ENCODE measurements at regions not wholly inside any gene's neighbourhood (a gene's known extent, or its start where the extent isn't known, plus 50 kb on each side); places are given as distances from the start of the nearest gene placed in this dataset.

DNA sequence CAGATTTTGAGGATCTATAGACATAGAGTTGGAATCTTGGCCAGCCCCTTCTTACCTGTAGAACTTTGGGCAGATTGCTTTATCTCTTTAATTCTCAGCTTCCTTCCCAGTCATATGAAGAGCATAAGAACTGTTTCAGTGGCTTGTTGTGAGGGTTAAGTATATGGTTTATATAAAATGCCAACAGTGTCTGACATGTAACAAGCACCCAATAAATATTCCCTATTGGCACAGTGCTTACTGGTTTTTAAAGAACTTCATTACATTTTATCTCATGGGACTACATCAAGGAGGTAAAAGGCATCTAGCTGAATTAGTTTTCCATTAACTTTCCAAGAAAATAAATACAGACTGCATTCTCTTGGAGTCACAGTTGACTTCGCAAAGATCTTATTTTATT, 106.7 kb upstream of the LIMCH1 start:
- H3K4me3 Mint-ChIP-seq = no peak overlapping the region
- no peaks in the 10 kb centered on the region for H3K4me1 Mint-ChIP-seq
- ATAC-seq (no peak), DNase-seq (no peak)
- ChIA-PET CTCF (no interaction called here), POLR2A (no interaction called here)
- peaks cover 0 to 13% (median 0%) of the 10 kb centered on the region in 5 donors for H3K27me3 Mint-ChIP-seq
- Histone ChIP-seq H3K4me3 (ENCODE audit: low read length) (no peak overlapping the region), H3K4me1 (ENCODE audit: control insufficient read depth in 2 of 2, insufficient read depth in 2 of 2, low read length in 2 of 2) (no peaks in the 10 kb centered on the region), H3K27me3 (ENCODE audit: control insufficient read depth in 2 of 2, insufficient read depth in 2 of 2, low read length in 2 of 2) (no peaks in the 10 kb centered on the region), H3K9me3 (ENCODE audit: control insufficient read depth in 2 of 3, low read length in 3 of 3) (peaks cover 0 to 4% (median 0%) of the 10 kb centered on the region in 3 experiments), H3K27ac (ENCODE audit: low read depth, low read length) (no peak overlapping the region), H3K36me3 (ENCODE audit: control insufficient read depth in 2 of 3, insufficient read depth in 3 of 3, low read length in 3 of 3) (no peaks in the 10 kb centered on the region)
- H3K36me3 Mint-ChIP-seq = no peaks in the 10 kb centered on the region
- intact Hi-C loops (cut with micrococcal nuclease) = no loop called here
- no peak overlapping the region for H3K27ac Mint-ChIP-seq
- peaks cover 0 to 15% (median 3%) of the 10 kb centered on the region in 11 donors for H3K9me3 Mint-ChIP-seq

GRCh38 chr4:41432219-41432618, 105.7 kb upstream of the LIMCH1 start:
- Histone ChIP-seq H3K4me1 (ENCODE audit: control insufficient read depth in 2 of 2, insufficient read depth in 2 of 2, low read length in 2 of 2) (no peaks in the 10 kb centered on the region), H3K4me3 (ENCODE audit: low read length) (no peak overlapping the region), H3K27ac (ENCODE audit: low read depth, low read length) (no peak overlapping the region), H3K9me3 (ENCODE audit: control insufficient read depth in 2 of 3, low read length in 3 of 3) (peaks cover 0 to 4% (median 0%) of the 10 kb centered on the region in 3 experiments), H3K36me3 (ENCODE audit: control insufficient read depth in 2 of 3, insufficient read depth in 3 of 3, low read length in 3 of 3) (no peaks in the 10 kb centered on the region), H3K27me3 (ENCODE audit: control insufficient read depth in 2 of 2, insufficient read depth in 2 of 2, low read length in 2 of 2) (no peaks in the 10 kb centered on the region)
- no peak for DNase-seq
- Mint-ChIP-seq H3K9me3 (peaks cover 0 to 15% (median 3%) of the 10 kb centered on the region in 11 donors), H3K27me3 (peaks cover 0 to 13% (median 0%) of the 10 kb centered on the region in 5 donors), H3K4me3 (no peak overlapping the region), H3K27ac (no peak overlapping the region), H3K4me1 (no peaks in the 10 kb centered on the region), H3K36me3 (no peaks in the 10 kb centered on the region)
- intact Hi-C loops (cut with micrococcal nuclease) = no loop called here
- ChIA-PET CTCF (no interaction called here), POLR2A (no interaction called here)
- no peak for ATAC-seq

DNA sequence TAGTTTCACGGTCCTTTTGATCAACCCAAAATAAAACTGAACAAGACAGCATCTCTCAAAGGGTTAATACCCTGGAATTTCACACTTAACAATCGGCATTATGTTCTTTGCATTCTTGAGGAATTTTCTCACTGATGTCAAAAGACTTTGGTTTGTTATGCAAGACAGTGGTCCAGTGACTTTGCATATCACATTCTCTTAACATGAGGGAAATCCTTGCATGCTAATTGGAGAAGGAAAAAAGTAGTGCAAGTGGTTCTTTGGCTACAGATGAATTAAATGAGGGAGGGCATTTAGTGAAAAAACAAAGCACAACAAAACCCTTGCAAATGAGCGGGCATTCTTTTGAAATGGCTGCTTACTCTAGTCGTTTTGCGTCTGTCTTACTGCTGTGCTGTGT, 105.1 kb upstream of the LIMCH1 start:
- H3K27me3 Mint-ChIP-seq = peaks cover 0 to 13% (median 0%) of the 10 kb centered on the region in 5 donors
- no peaks in the 10 kb centered on the region for H3K4me1 ChIP-seq (ENCODE audit: control insufficient read depth in 2 of 2, insufficient read depth in 2 of 2, low read length in 2 of 2)
- POLR2A ChIA-PET = no interaction called here
- intact Hi-C loops (cut with micrococcal nuclease) = no loop called here
- no peaks in the 10 kb centered on the region for H3K4me1 Mint-ChIP-seq
- ATAC-seq (no peak), DNase-seq (no peak)
- peaks cover 0 to 15% (median 3%) of the 10 kb centered on the region in 11 donors for H3K9me3 Mint-ChIP-seq
- no peaks in the 10 kb centered on the region for H3K27me3 ChIP-seq (ENCODE audit: control insufficient read depth in 2 of 2, insufficient read depth in 2 of 2, low read length in 2 of 2)
- H3K4me3 Mint-ChIP-seq = no peak overlapping the region
- peaks cover 0 to 4% (median 0%) of the 10 kb centered on the region in 3 experiments for H3K9me3 ChIP-seq (ENCODE audit: control insufficient read depth in 2 of 3, low read length in 3 of 3)
- CTCF ChIA-PET = no interaction called here
- no peak overlapping the region for H3K27ac Mint-ChIP-seq
- H3K36me3 Mint-ChIP-seq = no peaks in the 10 kb centered on the region
- H3K36me3 ChIP-seq (ENCODE audit: control insufficient read depth in 2 of 3, insufficient read depth in 3 of 3, low read length in 3 of 3) = no peaks in the 10 kb centered on the region
- no peak overlapping the region for H3K4me3 ChIP-seq (ENCODE audit: low read length)
- no peak overlapping the region for H3K27ac ChIP-seq (ENCODE audit: low read depth, low read length)

DNA sequence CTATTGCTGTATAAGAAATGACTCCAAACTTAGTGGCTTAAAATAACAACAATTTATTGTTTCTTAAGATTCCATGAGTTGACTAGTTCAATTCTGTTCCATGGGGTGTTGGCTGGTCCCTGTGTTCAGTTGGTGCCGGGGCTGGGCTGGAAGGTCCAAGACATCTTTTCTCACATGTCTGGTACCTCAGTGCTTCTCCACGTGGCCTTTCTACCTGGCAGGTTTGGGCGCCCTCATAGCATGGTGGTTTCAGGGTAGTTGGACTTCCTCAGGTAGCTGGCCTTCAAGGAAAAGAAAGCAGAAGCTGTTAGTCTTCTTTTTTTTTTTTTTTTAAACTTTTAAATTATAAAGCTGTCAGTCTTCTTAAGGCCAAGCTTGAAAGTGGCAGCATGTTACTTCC, 104.6 kb upstream of the LIMCH1 start:
- Mint-ChIP-seq H3K36me3 (no peaks in the 10 kb centered on the region), H3K9me3 (peaks cover 0 to 11% (median 3%) of the 10 kb centered on the region in 11 donors), H3K27ac (no peak overlapping the region), H3K4me3 (no peak overlapping the region), H3K27me3 (peaks cover 0 to 13% (median 0%) of the 10 kb centered on the region in 5 donors), H3K4me1 (no peaks in the 10 kb centered on the region)
- POLR2A ChIA-PET = no interaction called here
- Histone ChIP-seq H3K27me3 (ENCODE audit: control insufficient read depth in 2 of 2, insufficient read depth in 2 of 2, low read length in 2 of 2) (no peaks in the 10 kb centered on the region), H3K4me1 (ENCODE audit: control insufficient read depth in 2 of 2, insufficient read depth in 2 of 2, low read length in 2 of 2) (no peaks in the 10 kb centered on the region), H3K9me3 (ENCODE audit: control insufficient read depth in 2 of 3, low read length in 3 of 3) (peaks cover 0 to 4% (median 0%) of the 10 kb centered on the region in 3 experiments), H3K27ac (ENCODE audit: low read depth, low read length) (no peak overlapping the region), H3K4me3 (ENCODE audit: low read length) (no peak overlapping the region), H3K36me3 (ENCODE audit: control insufficient read depth in 2 of 3, insufficient read depth in 3 of 3, low read length in 3 of 3) (no peaks in the 10 kb centered on the region)
- CTCF ChIA-PET = no interaction called here
- DNase-seq (no peak), ATAC-seq (no peak)
- intact Hi-C loops (cut with micrococcal nuclease) = no loop called here

DNA sequence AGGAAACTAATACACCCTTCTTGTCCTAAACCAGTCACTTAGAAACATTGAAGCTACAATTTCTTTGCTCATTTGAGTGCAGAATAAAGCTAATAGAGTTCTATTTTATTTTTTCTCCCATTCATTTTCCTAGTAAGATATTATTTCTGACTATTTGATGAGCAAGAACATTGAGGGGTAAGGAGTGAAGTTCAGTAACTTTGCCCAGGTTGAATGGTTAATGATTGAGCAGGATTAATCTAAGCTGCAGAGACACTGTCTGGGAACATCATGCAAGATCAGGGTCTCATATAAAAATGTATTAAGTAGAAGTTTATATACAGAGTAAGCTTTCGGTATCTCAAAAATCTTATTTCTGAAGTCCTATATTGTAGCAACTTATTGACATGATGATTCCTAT, 102.4 kb upstream of the LIMCH1 start:
- Histone ChIP-seq H3K4me1 (ENCODE audit: control insufficient read depth in 2 of 2, insufficient read depth in 2 of 2, low read length in 2 of 2) (no peaks in the 10 kb centered on the region), H3K9me3 (ENCODE audit: control insufficient read depth in 2 of 3, low read length in 3 of 3) (peaks cover 0 to 4% (median 0%) of the 10 kb centered on the region in 3 experiments), H3K36me3 (ENCODE audit: control insufficient read depth in 2 of 3, insufficient read depth in 3 of 3, low read length in 3 of 3) (no peaks in the 10 kb centered on the region), H3K27me3 (ENCODE audit: control insufficient read depth in 2 of 2, insufficient read depth in 2 of 2, low read length in 2 of 2) (no peaks in the 10 kb centered on the region), H3K27ac (ENCODE audit: low read depth, low read length) (no peak overlapping the region), H3K4me3 (ENCODE audit: low read length) (no peak overlapping the region)
- H3K27me3 Mint-ChIP-seq = peaks cover 0 to 15% (median 5%) of the 10 kb centered on the region in 5 donors
- DNase-seq (no peak), ATAC-seq (no peak)
- intact Hi-C loops (cut with micrococcal nuclease) = no loop called here
- CTCF ChIA-PET = no interaction called here
- POLR2A ChIA-PET = no interaction called here
- H3K4me1 Mint-ChIP-seq = no peaks in the 10 kb centered on the region
- H3K27ac Mint-ChIP-seq = no peak overlapping the region
- no peak overlapping the region for H3K4me3 Mint-ChIP-seq
- H3K36me3 Mint-ChIP-seq = no peaks in the 10 kb centered on the region
- H3K9me3 Mint-ChIP-seq = peaks cover 0 to 5% (median 0%) of the 10 kb centered on the region in 11 donors

- no peak overlapping the region for H3K4me3 ChIP-seq (ENCODE audit: low read length)
- H3K4me1 Mint-ChIP-seq = no peaks in the 10 kb centered on the region
- intact Hi-C loops (cut with micrococcal nuclease) = no loop called here
- H3K36me3 Mint-ChIP-seq = no peaks in the 10 kb centered on the region
- peaks cover 0 to 5% (median 0%) of the 10 kb centered on the region in 11 donors for H3K9me3 Mint-ChIP-seq
- peaks cover 0 to 15% (median 5%) of the 10 kb centered on the region in 5 donors for H3K27me3 Mint-ChIP-seq
- no peak overlapping the region for H3K27ac ChIP-seq (ENCODE audit: low read depth, low read length)
- no peaks in the 10 kb centered on the region for H3K36me3 ChIP-seq (ENCODE audit: control insufficient read depth in 2 of 3, insufficient read depth in 3 of 3, low read length in 3 of 3)
- no peak overlapping the region for H3K27ac Mint-ChIP-seq
- no peaks in the 10 kb centered on the region for H3K27me3 ChIP-seq (ENCODE audit: control insufficient read depth in 2 of 2, insufficient read depth in 2 of 2, low read length in 2 of 2)
- ATAC-seq (no peak), DNase-seq (no peak)
- H3K9me3 ChIP-seq (ENCODE audit: control insufficient read depth in 2 of 3, low read length in 3 of 3) = peaks cover 0 to 4% (median 0%) of the 10 kb centered on the region in 3 experiments
- H3K4me1 ChIP-seq (ENCODE audit: control insufficient read depth in 2 of 2, insufficient read depth in 2 of 2, low read length in 2 of 2) = no peaks in the 10 kb centered on the region
- CTCF ChIA-PET = no interaction called here
- H3K4me3 Mint-ChIP-seq = no peak overlapping the region
- POLR2A ChIA-PET = no interaction called here
Measured at GRCh38 chr4:41436419-41436818, 101.5 kb upstream of the LIMCH1 start.

DNA sequence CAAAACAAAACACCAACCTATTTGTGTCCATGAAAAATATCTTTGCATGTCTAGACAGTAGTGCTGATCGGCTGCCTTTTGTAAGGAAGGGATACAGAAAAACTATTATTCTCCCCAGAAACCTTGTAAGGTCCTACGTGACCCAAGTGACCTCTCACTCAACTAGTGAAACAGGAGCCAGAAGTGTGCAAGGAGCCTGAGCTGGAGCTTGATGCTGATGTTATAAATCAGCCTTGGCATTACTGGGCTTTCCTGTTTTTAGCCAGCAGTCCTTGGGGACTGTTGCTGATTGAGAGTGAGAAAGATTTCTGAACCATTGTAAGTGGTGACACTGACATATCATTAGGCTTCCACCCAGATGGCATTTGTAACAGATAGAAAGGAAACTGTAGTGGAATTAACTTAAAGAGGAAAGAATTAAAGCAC, 100.8 kb upstream of the LIMCH1 start:
- no peak for ATAC-seq
- Histone ChIP-seq H3K27me3 (ENCODE audit: control insufficient read depth in 2 of 2, insufficient read depth in 2 of 2, low read length in 2 of 2) (no peaks in the 10 kb centered on the region), H3K36me3 (ENCODE audit: control insufficient read depth in 2 of 3, insufficient read depth in 3 of 3, low read length in 3 of 3) (no peaks in the 10 kb centered on the region), H3K4me1 (ENCODE audit: control insufficient read depth in 2 of 2, insufficient read depth in 2 of 2, low read length in 2 of 2) (no peaks in the 10 kb centered on the region), H3K9me3 (ENCODE audit: control insufficient read depth in 2 of 3, low read length in 3 of 3) (peaks cover 0 to 4% (median 0%) of the 10 kb centered on the region in 3 experiments), H3K27ac (ENCODE audit: low read depth, low read length) (no peak overlapping the region), H3K4me3 (ENCODE audit: low read length) (no peak overlapping the region)
- intact Hi-C loops (cut with micrococcal nuclease) = no loop called here
- H3K4me3 Mint-ChIP-seq = no peak overlapping the region
- CTCF ChIA-PET = no interaction called here
- POLR2A ChIA-PET = no interaction called here
- no peak overlapping the region for H3K27ac Mint-ChIP-seq
- peaks cover 0 to 9% (median 4%) of the 10 kb centered on the region in 5 donors for H3K27me3 Mint-ChIP-seq
- H3K4me1 Mint-ChIP-seq = no peaks in the 10 kb centered on the region
- peaks cover 0 to 2% (median 0%) of the 10 kb centered on the region in 11 donors for H3K9me3 Mint-ChIP-seq
- no peak for DNase-seq
- H3K36me3 Mint-ChIP-seq = no peaks in the 10 kb centered on the region

All from naive thymus-derived CD4-positive, alpha-beta T cell (primary cell).